Testis (tissue), 2 donors: ENCODE measurements at regions not wholly inside any gene's neighbourhood (a gene's known extent, or its start where the extent isn't known, plus 50 kb on each side); places are given as distances from the start of the nearest gene placed in this dataset.

Source experiments
- DNase-seq: peaks from one replicate; pipeline ENCODE4 v3.0.0-alpha.2; 2019
- H3K27ac ChIP-seq, 2 donors: fragments of 200-600 bp; sonication (generic); one replicate each; pipeline ENCODE4 v1.5.1; 2019
- H3K27me3 ChIP-seq: fragments of 200-600 bp; sonication (generic); one replicate; pipeline ENCODE4 v1.5.1; 2019
- H3K36me3 ChIP-seq: fragments of 200-600 bp; sonication (generic); one replicate; pipeline ENCODE4 v1.5.1; 2017; ENCODE audit warnings: low read depth; ENCODE audit errors: missing control alignments
- H3K4me1 ChIP-seq: fragments of 200-600 bp; sonication (generic); one replicate; pipeline ENCODE4 v1.5.1; 2019
- H3K4me3 ChIP-seq, 2 donors: fragments of 200-600 bp; sonication (generic); one replicate each; pipeline ENCODE4 v1.5.1; 2017 to 2019
- H3K9me3 ChIP-seq: fragments of 200-600 bp; sonication (generic); one replicate; pipeline ENCODE4 v1.5.1; 2017
- POLR2A ChIP-seq: fragments of 450-650 bp; IDR thresholded peaks from one replicate; pipeline ENCODE4 v1.6.1; 2017; ENCODE audit warnings: antibody characterized with exemption, mild to moderate bottlenecking, moderate library complexity
- WGBS, 2 donors: methylation state at CpG; one replicate each; pipeline ENCODE4 v1.1.5; 2018; 5-methylcytosine and 5-hydroxymethylcytosine counted together
- intact Hi-C: fragments of 100-400 bp; cut with DNase I; formaldehyde crosslinking; loops from one replicate; pipeline ENCODE4 v1.15.1; 2023; ENCODE audit warnings: low total_unique reads
- TF ChIP-seq, protein P1 (sequence below), 3 experiments: fragments of 450-650 bp in 2 of 3; fragments of 200-600 bp in 1 of 3; sonication (generic) in 1 of 3; IDR thresholded peaks; one replicate each; pipeline ENCODE4 v1.5.1; 2016 to 2019; ENCODE audit warnings: antibody characterized with exemption in 3 of 3, mild to moderate bottlenecking in 2 of 3, moderate library complexity in 1 of 3

DNA sequence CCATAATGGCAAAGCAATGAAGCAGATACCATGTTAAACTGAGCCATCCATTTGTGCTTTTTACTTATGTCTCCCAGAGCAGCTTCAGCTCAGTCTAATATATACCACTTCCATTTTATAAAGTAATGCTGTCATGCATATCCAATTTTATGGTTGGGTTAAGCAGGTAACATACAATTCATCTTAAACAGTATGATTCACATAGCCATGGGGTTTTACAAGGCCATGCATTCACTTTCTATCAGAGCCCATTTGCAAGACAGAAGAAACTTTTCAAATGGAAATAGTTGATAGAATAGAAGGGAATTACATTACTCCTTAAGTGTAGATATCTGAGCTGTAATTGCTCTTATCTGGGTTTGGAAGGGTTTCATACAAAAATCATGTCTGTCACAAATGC, 580.5 kb upstream of the CXADR start:
- Histone ChIP-seq H3K9me3 (no peaks in the 10 kb centered on the region), H3K36me3 (no peaks in the 10 kb centered on the region), H3K4me3 (no peak overlapping the region), H3K27me3 (no peaks in the 10 kb centered on the region), H3K27ac (no peak overlapping the region), H3K4me1 (no peaks in the 10 kb centered on the region)
- no peak for DNase-seq
- TF ChIP-seq, protein P1, sequence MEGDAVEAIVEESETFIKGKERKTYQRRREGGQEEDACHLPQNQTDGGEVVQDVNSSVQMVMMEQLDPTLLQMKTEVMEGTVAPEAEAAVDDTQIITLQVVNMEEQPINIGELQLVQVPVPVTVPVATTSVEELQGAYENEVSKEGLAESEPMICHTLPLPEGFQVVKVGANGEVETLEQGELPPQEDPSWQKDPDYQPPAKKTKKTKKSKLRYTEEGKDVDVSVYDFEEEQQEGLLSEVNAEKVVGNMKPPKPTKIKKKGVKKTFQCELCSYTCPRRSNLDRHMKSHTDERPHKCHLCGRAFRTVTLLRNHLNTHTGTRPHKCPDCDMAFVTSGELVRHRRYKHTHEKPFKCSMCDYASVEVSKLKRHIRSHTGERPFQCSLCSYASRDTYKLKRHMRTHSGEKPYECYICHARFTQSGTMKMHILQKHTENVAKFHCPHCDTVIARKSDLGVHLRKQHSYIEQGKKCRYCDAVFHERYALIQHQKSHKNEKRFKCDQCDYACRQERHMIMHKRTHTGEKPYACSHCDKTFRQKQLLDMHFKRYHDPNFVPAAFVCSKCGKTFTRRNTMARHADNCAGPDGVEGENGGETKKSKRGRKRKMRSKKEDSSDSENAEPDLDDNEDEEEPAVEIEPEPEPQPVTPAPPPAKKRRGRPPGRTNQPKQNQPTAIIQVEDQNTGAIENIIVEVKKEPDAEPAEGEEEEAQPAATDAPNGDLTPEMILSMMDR (IDR thresholded peaks at IDR 0.05): no peak
- no peak for TF ChIP-seq POLR2A
- intact Hi-C loops: no loop called here

DNA sequence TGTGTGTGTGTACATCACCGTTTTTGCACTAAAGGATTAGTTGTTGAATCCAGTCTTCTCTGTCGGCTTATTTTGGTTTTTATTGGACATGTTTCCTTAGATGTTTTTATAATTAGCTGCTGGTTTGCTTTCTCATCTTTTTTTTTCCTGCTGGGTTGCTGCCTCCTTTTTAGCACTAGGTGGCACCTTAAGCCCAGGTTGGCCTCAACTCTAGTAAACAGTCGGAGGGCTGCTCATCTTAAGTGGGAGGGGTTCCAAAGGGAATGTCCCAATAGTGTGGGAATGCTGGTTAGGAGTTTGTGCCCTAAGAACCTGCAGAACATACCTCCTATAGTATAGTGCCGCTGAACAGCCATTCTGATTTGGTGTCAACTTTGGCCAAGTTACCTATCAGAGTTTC, 570.1 kb upstream of the CXADR start:
- DNase-seq: no peak
- no peak for TF ChIP-seq POLR2A
- TF ChIP-seq, protein P1 (IDR thresholded peaks at IDR 0.05): no peak
- Histone ChIP-seq H3K27me3 (no peaks in the 10 kb centered on the region), H3K36me3 (no peaks in the 10 kb centered on the region), H3K9me3 (no peaks in the 10 kb centered on the region), H3K27ac (no peak overlapping the region), H3K4me1 (no peaks in the 10 kb centered on the region), H3K4me3 (no peak overlapping the region)
- intact Hi-C loops: no loop called here
- WGBS, 2 donors: 45 to 67% methylated on average over 4 of the region's 4 CpGs

DNA sequence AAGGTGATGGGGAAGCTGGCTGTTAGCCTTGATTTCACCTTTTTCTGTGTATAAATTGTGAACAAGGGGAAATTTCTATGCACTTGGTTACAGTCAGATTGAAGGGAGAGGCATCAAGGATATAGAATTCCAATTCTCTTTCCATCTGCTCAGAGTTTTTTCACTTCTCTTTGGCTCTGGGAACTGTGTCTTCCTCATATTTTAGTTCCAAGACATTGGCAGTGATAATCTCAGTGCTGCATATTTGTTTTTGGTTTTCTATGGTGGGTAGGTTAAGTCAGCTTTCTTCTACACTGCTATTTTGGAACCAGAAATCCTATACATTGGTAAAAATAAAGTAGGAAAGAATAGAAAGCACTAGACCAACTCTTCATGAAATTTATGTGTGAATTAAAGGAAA, 569.6 kb upstream of the CXADR start:
- no peak overlapping the region for H3K4me3 ChIP-seq
- no peaks in the 10 kb centered on the region for H3K36me3 ChIP-seq
- H3K27ac ChIP-seq: no peak overlapping the region
- TF ChIP-seq, protein P1 (IDR thresholded peaks at IDR 0.05): no peak
- no peak for TF ChIP-seq POLR2A
- no peak for DNase-seq
- no peaks in the 10 kb centered on the region for H3K27me3 ChIP-seq
- H3K4me1 ChIP-seq: no peaks in the 10 kb centered on the region
- H3K9me3 ChIP-seq: no peaks in the 10 kb centered on the region
- intact Hi-C loops: no loop called here

DNA sequence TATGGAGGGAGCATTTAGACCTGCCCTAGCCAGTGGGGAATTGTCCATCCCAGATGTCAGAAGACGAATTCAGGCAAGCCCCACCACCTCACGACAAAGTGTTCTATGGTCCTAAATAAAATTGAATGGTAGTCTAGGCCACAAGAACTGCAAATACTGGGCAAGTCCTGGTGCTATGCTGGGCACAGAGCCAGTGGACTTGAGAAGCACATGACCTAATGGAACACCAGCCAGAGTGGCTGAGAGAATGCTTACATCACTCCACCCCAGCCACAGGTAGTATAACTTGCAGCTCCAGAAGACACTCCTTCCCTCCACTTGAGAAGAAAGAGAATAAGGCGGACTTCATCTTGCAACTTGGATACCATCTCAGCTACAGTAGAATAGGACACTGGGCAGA, 567.3 kb upstream of the CXADR start:
- H3K27me3 ChIP-seq: no peaks in the 10 kb centered on the region
- H3K4me3 ChIP-seq: no peak overlapping the region
- intact Hi-C loops: no loop called here
- no peaks in the 10 kb centered on the region for H3K4me1 ChIP-seq
- no peaks in the 10 kb centered on the region for H3K36me3 ChIP-seq
- no peaks in the 10 kb centered on the region for H3K9me3 ChIP-seq
- DNase-seq: no peak
- no peak overlapping the region for H3K27ac ChIP-seq
- TF ChIP-seq, protein P1 (IDR thresholded peaks at IDR 0.05): no peak
- TF ChIP-seq POLR2A: no peak
- WGBS, 2 donors: 93 to 95% methylated on average over 3 of the region's 3 CpGs

DNA sequence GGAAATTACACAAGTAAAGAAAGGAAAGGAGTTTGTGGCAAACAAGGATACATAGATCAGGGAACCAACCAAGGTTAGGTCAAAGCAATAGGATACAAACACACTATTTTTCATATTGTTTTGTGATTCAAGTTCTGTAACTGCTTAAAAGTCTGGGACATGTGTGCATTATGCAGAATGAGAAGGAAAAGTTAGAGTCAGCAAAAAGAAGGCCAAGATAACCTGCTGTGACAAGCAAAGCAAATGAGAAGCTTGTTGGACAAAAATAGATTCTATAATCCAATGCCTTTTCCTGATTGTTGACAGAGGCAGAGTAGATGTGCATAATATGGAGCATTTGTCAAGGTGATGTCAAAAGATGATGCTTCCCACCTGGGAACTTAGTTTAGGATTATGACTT, 556.0 kb upstream of the CXADR start:
- Histone ChIP-seq H3K4me3 (no peak overlapping the region), H3K36me3 (no peaks in the 10 kb centered on the region), H3K27ac (no peak overlapping the region), H3K4me1 (no peaks in the 10 kb centered on the region), H3K9me3 (no peaks in the 10 kb centered on the region), H3K27me3 (no peaks in the 10 kb centered on the region)
- intact Hi-C loops: no loop called here
- DNase-seq: no peak
- TF ChIP-seq, protein P1 (IDR thresholded peaks at IDR 0.05): no peak
- no peak for TF ChIP-seq POLR2A
